ENCODE measurements at regions not wholly inside any gene's neighbourhood (a gene's known extent, or its start where the extent isn't known, plus 50 kb on each side); places are given as distances from the start of the nearest gene placed in this dataset.

GRCh38 chr11:29280452-29280851, 736.4 kb downstream of the KCNA4 start:
- TF ChIP-seq TCF7L2 (IDR thresholded peaks at IDR 0.05; ENCODE audit: borderline replicate concordance, extremely low read depth, insufficient read depth, insufficient read length), result no peak
- no peak for TF ChIP-seq ZNF274 (IDR thresholded peaks at IDR 0.05; ENCODE audit: low read depth, low read length)
- TF ChIP-seq POLR2AphosphoS5 (IDR thresholded peaks at IDR 0.05; ENCODE audit: low read depth, low read length), result no peak
- TF ChIP-seq EZH2 (IDR thresholded peaks at IDR 0.05), result no peak
- peak; percentile 53 for TF ChIP-seq JUND (IDR thresholded peaks at IDR 0.05)
- no peak for TF ChIP-seq ATF3 (IDR thresholded peaks at IDR 0.05)
- TF ChIP-seq CEBPB (IDR thresholded peaks at IDR 0.05; ENCODE audit: low read depth), result no peak
- TF ChIP-seq SRF (IDR thresholded peaks at IDR 0.05; ENCODE audit: low read depth), result no peak
- peak; percentile 10 for TF ChIP-seq YY1 (IDR thresholded peaks at IDR 0.05; ENCODE audit: extremely low read depth, insufficient replicate concordance, low read depth, low read length)
- TF ChIP-seq FOSL1 (IDR thresholded peaks at IDR 0.05; ENCODE audit: low read depth), result peak; percentile 56; the same call in 1 of the 2 replicates
- TF ChIP-seq CTCF (IDR thresholded peaks at IDR 0.05 in 2 of 3, conservative IDR thresholded peaks at IDR 0.05 in 1 of 3; ENCODE audit: borderline replicate concordance in 1 of 3, insufficient read depth in 1 of 3, low read depth in 2 of 3, low read length in 2 of 3), result no peak
- TF ChIP-seq SP1 (IDR thresholded peaks at IDR 0.05; ENCODE audit: low read depth), result no peak
- TF ChIP-seq ELF1 (IDR thresholded peaks at IDR 0.05; ENCODE audit: borderline replicate concordance, low read depth), result no peak
- TF ChIP-seq EZH2phosphoT487 (IDR thresholded peaks at IDR 0.05; ENCODE audit: borderline replicate concordance), result no peak
- TF ChIP-seq POLR2A (IDR thresholded peaks at IDR 0.05; ENCODE audit: borderline replicate concordance, extremely low read depth, insufficient read depth, insufficient read length), result no peak
- TF ChIP-seq RAD21 (IDR thresholded peaks at IDR 0.05; ENCODE audit: low read depth), result no peak
- no peak for TF ChIP-seq CBX3 (IDR thresholded peaks at IDR 0.05; ENCODE audit: low read depth)
- no peak for TF ChIP-seq REST (IDR thresholded peaks at IDR 0.05; ENCODE audit: low read depth)
- Histone ChIP-seq H3K9ac (ENCODE audit: low read length) (no peak overlapping the region), H3K4me2 (ENCODE audit: low read length) (peak overlapping the region; percentile 56), H3K9me2 (ENCODE audit: insufficient read depth) (no peaks in the 10 kb centered on the region), H3K27me3 (ENCODE audit: insufficient read depth, low read length) (no peaks in the 10 kb centered on the region), H3K27ac (ENCODE audit: low read depth, low read length) (no peak overlapping the region), H2AFZ (ENCODE audit: low read depth, low read length, poor library complexity, severe bottlenecking) (peak overlapping the region; percentile 89), H3K4me1 (ENCODE audit: control insufficient read depth in 1 of 2, insufficient read depth in 2 of 2, low read length in 2 of 2) (peaks cover 21 to 31% of the 10 kb centered on the region in 2 experiments), H3K4me3 (replicated peaks in 1 of 2; ENCODE audit: low read depth in 1 of 2, low read length in 2 of 2) (no peak overlapping the region), H3K79me2 (ENCODE audit: insufficient read depth, low read length) (no peaks in the 10 kb centered on the region), H4K20me1 (ENCODE audit: insufficient read depth) (no peaks in the 10 kb centered on the region), H3K9me3 (ENCODE audit: control insufficient read depth in 1 of 2, insufficient read depth in 1 of 2, low read depth in 1 of 2, low read length in 2 of 2) (no peaks in the 10 kb centered on the region), H3K36me3 (ENCODE audit: control insufficient read depth in 1 of 2, insufficient read depth in 2 of 2, low read length in 2 of 2) (no peaks in the 10 kb centered on the region)
- intact Hi-C loops (cut with micrococcal nuclease), result no loop called here
- ChIA-PET CTCF (no interaction called here), POLR2A (interaction anchor here (0.6 kb wide), 1 partner anchor 504 kb away, joined by 7 read pairs; no protein-coding TSS in a partner anchor), RAD21 (ENCODE audit: low non-redundant PET in 1 of 2, low total read pairs in 2 of 2, uncharacterized antibody in 2 of 2, unreplicated experiment in 2 of 2) (no interaction called here)
- ATAC-seq (no peak), DNase-seq (ENCODE audit: low read depth, low spot score) (no peak)
- BruUV-seq (replicated peaks), result no TSS peak
